ENCODE measurements at regions not wholly inside any gene's neighbourhood (a gene's known extent, or its start where the extent isn't known, plus 50 kb on each side); places are given as distances from the start of the nearest gene placed in this dataset.

DNA sequence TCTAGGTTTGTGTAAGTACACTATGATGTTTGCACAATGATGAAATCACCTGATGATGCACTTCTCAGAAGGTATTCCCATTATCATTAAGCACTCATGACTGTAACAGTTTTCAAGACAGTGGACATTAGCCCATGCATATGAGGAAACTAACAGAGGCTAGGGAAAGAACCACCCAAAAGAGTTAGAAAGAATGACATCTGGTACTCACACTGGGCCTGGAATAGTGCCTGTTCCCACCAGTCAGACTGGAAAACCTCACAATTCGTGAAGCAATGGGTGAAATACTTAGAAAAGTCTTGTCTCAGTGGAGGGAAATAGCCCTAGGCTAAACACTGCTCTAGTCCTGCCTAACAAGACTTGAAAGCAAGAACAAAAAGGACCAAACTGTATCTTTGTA, 117.4 kb upstream of the GDNF start:
- TF ChIP-seq EZH2phosphoT487 (IDR thresholded peaks at IDR 0.05; ENCODE audit: borderline replicate concordance): no peak
- TF ChIP-seq RAD21 (IDR thresholded peaks at IDR 0.05; ENCODE audit: low read depth): no peak
- no peak for TF ChIP-seq EGR1 (IDR thresholded peaks at IDR 0.05; ENCODE audit: low read depth)
- TF ChIP-seq POLR2AphosphoS5 (IDR thresholded peaks at IDR 0.05; ENCODE audit: low read depth, low read length): no peak
- no peak for TF ChIP-seq SRF (IDR thresholded peaks at IDR 0.05; ENCODE audit: low read depth)
- TF ChIP-seq, protein P1, sequence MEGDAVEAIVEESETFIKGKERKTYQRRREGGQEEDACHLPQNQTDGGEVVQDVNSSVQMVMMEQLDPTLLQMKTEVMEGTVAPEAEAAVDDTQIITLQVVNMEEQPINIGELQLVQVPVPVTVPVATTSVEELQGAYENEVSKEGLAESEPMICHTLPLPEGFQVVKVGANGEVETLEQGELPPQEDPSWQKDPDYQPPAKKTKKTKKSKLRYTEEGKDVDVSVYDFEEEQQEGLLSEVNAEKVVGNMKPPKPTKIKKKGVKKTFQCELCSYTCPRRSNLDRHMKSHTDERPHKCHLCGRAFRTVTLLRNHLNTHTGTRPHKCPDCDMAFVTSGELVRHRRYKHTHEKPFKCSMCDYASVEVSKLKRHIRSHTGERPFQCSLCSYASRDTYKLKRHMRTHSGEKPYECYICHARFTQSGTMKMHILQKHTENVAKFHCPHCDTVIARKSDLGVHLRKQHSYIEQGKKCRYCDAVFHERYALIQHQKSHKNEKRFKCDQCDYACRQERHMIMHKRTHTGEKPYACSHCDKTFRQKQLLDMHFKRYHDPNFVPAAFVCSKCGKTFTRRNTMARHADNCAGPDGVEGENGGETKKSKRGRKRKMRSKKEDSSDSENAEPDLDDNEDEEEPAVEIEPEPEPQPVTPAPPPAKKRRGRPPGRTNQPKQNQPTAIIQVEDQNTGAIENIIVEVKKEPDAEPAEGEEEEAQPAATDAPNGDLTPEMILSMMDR (IDR thresholded peaks at IDR 0.05 in 2 of 3, conservative IDR thresholded peaks at IDR 0.05 in 1 of 3; ENCODE audit: borderline replicate concordance in 1 of 3, insufficient read depth in 1 of 3, low read depth in 2 of 3, low read length in 2 of 3): no peak
- TF ChIP-seq CBX3 (IDR thresholded peaks at IDR 0.05; ENCODE audit: low read depth): no peak
- no peak for TF ChIP-seq POLR2A (IDR thresholded peaks at IDR 0.05; ENCODE audit: borderline replicate concordance, extremely low read depth, insufficient read depth, insufficient read length)
- TF ChIP-seq YY1 (IDR thresholded peaks at IDR 0.05; ENCODE audit: extremely low read depth, insufficient replicate concordance, low read depth, low read length): no peak
- no peak for TF ChIP-seq ELF1 (IDR thresholded peaks at IDR 0.05; ENCODE audit: borderline replicate concordance, low read depth)
- TF ChIP-seq EZH2 (IDR thresholded peaks at IDR 0.05): no peak
- no peak for TF ChIP-seq CEBPB (IDR thresholded peaks at IDR 0.05; ENCODE audit: low read depth)
